ENCODE measurements at regions not wholly inside any gene's neighbourhood (a gene's known extent, or its start where the extent isn't known, plus 50 kb on each side); places are given as distances from the start of the nearest gene placed in this dataset.

- DNase-seq (ENCODE audit: low read depth): no peak
Observed at GRCh38 chr1:219401724-219402625, 210.9 kb downstream of the ZC3H11B start.

GRCh38 chr1:219399446-219399845, 213.5 kb downstream of the ZC3H11B start:
- DNase-seq (ENCODE audit: low read depth): no peak

GRCh38 chr1:219398815-219399396, 214.0 kb downstream of the ZC3H11B start:
- no peak for DNase-seq (ENCODE audit: low read depth)

GRCh38 chr1:219397511-219397910, 215.4 kb downstream of the ZC3H11B start:
- DNase-seq (ENCODE audit: low read depth): no peak

- no peak for DNase-seq (ENCODE audit: low read depth)
Observed at GRCh38 chr1:219391297-219391696, 217.6 kb downstream of the LYPLAL1 start.

- DNase-seq (ENCODE audit: low read depth): no peak
Observed at GRCh38 chr1:219387211-219387610, 213.5 kb downstream of the LYPLAL1 start.

- DNase-seq (ENCODE audit: low read depth): peak; percentile 2
Observed at GRCh38 chr1:219385787-219386427, 212.2 kb downstream of the LYPLAL1 start.

GRCh38 chr1:219383281-219383680, 209.6 kb downstream of the LYPLAL1 start:
- no peak for DNase-seq (ENCODE audit: low read depth)

- DNase-seq (ENCODE audit: low read depth): no peak
Observed at GRCh38 chr1:219381396-219381795, 207.7 kb downstream of the LYPLAL1 start.

GRCh38 chr1:219380463-219380862, 206.8 kb downstream of the LYPLAL1 start:
- DNase-seq (ENCODE audit: low read depth): no peak

GRCh38 chr1:219379691-219380090, 206.0 kb downstream of the LYPLAL1 start:
- DNase-seq (ENCODE audit: low read depth): no peak

- no peak for DNase-seq (ENCODE audit: low read depth)
Observed at GRCh38 chr1:219374636-219375035, 201.0 kb downstream of the LYPLAL1 start.

- DNase-seq (ENCODE audit: low read depth): no peak
Observed at GRCh38 chr1:219374046-219374566, 200.4 kb downstream of the LYPLAL1 start.

GRCh38 chr1:219373616-219373935, 199.9 kb downstream of the LYPLAL1 start:
- no peak for DNase-seq (ENCODE audit: low read depth)

- DNase-seq (ENCODE audit: low read depth): no peak
Observed at GRCh38 chr1:219372916-219373615, 199.4 kb downstream of the LYPLAL1 start.

- no peak for DNase-seq (ENCODE audit: low read depth)
Observed at GRCh38 chr1:219371471-219371870, 197.8 kb downstream of the LYPLAL1 start.

GRCh38 chr1:219367496-219367895, 193.8 kb downstream of the LYPLAL1 start:
- DNase-seq (ENCODE audit: low read depth): no peak

- no peak for DNase-seq (ENCODE audit: low read depth)
Observed at GRCh38 chr1:219365451-219365850, 191.8 kb downstream of the LYPLAL1 start.

- DNase-seq (ENCODE audit: low read depth): no peak
Observed at GRCh38 chr1:219362702-219363101, 189.0 kb downstream of the LYPLAL1 start.

- no peak for DNase-seq (ENCODE audit: low read depth)
Observed at GRCh38 chr1:219359126-219359525, 185.4 kb downstream of the LYPLAL1 start.

- no peak for DNase-seq (ENCODE audit: low read depth)
Observed at GRCh38 chr1:219358080-219358479, 184.4 kb downstream of the LYPLAL1 start.

- DNase-seq (ENCODE audit: low read depth): no peak
Observed at GRCh38 chr1:219354962-219355361, 181.3 kb downstream of the LYPLAL1 start.

All from CMK (cell line).